Adipocyte (in vitro differentiated cells): ENCODE measurements at regions not wholly inside any gene's neighbourhood (a gene's known extent, or its start where the extent isn't known, plus 50 kb on each side); places are given as distances from the start of the nearest gene placed in this dataset.

Experiments used
- DNase-seq: peaks from one replicate; pipeline ENCODE4 v3.0.0-alpha.2; 2015; ENCODE audit warnings: low read depth
- H3K27me3 ChIP-seq: replicated peaks from 2 replicates; pipeline ENCODE4 v1.7.0; 2013; ENCODE audit warnings: mild to moderate bottlenecking, low read length, moderate library complexity; ENCODE audit not compliant: control insufficient read depth, insufficient read depth
- H3K36me3 ChIP-seq: 2 replicates; pipeline ENCODE4 v1.7.0; 2013; ENCODE audit warnings: low read length, mild to moderate bottlenecking, moderate library complexity; ENCODE audit not compliant: control insufficient read depth, insufficient read depth, severe bottlenecking
- H3K4me1 ChIP-seq: 2 replicates; pipeline ENCODE4 v1.7.0; 2013; ENCODE audit warnings: mild to moderate bottlenecking, low read length, moderate library complexity; ENCODE audit not compliant: control insufficient read depth, insufficient read depth
- H3K4me3 ChIP-seq: 2 replicates; pipeline ENCODE4 v1.7.0; 2013; ENCODE audit warnings: mild to moderate bottlenecking, low read length, moderate library complexity
- H3K9ac ChIP-seq: 2 replicates; pipeline ENCODE4 v1.7.0; 2013; ENCODE audit warnings: mild to moderate bottlenecking, low read length, moderate library complexity
- H3K9me3 ChIP-seq: 2 replicates; pipeline ENCODE4 v1.7.0; 2013; ENCODE audit warnings: mild to moderate bottlenecking, low read length, moderate library complexity; ENCODE audit not compliant: control insufficient read depth

- DNase-seq = no peak
- Histone ChIP-seq H3K4me3 (no peak overlapping the region), H3K9me3 (peaks cover 12% of the 10 kb centered on the region), H3K36me3 (no peaks in the 10 kb centered on the region), H3K27me3 (peaks cover 3% of the 10 kb centered on the region), H3K4me1 (no peaks in the 10 kb centered on the region), H3K9ac (no peak overlapping the region)
Observed at GRCh38 chr16:17683281-17683680, 212.5 kb upstream of the XYLT1 start.

GRCh38 chr16:17676171-17676570, 205.4 kb upstream of the XYLT1 start:
- Histone ChIP-seq H3K9ac (no peak overlapping the region), H3K4me3 (no peak overlapping the region), H3K4me1 (no peaks in the 10 kb centered on the region), H3K9me3 (peaks cover 12% of the 10 kb centered on the region), H3K36me3 (no peaks in the 10 kb centered on the region), H3K27me3 (no peaks in the 10 kb centered on the region)
- DNase-seq = no peak

- H3K27me3 ChIP-seq = no peaks in the 10 kb centered on the region
- no peaks in the 10 kb centered on the region for H3K9me3 ChIP-seq
- no peak overlapping the region for H3K4me3 ChIP-seq
- H3K9ac ChIP-seq = no peak overlapping the region
- no peaks in the 10 kb centered on the region for H3K36me3 ChIP-seq
- no peak for DNase-seq
- H3K4me1 ChIP-seq = no peaks in the 10 kb centered on the region
Observed at GRCh38 chr16:17668386-17668785, 197.6 kb upstream of the XYLT1 start.

- H3K9me3 ChIP-seq = peaks cover 5% of the 10 kb centered on the region
- H3K4me1 ChIP-seq = no peaks in the 10 kb centered on the region
- H3K9ac ChIP-seq = no peak overlapping the region
- no peak for DNase-seq
- no peak overlapping the region for H3K4me3 ChIP-seq
- peaks cover 4% of the 10 kb centered on the region for H3K27me3 ChIP-seq
- no peaks in the 10 kb centered on the region for H3K36me3 ChIP-seq
Observed at GRCh38 chr16:17666293-17666692, 195.5 kb upstream of the XYLT1 start.

- DNase-seq = no peak
- H3K4me1 ChIP-seq = no peaks in the 10 kb centered on the region
- H3K9ac ChIP-seq = no peak overlapping the region
- peaks cover 13% of the 10 kb centered on the region for H3K27me3 ChIP-seq
- H3K4me3 ChIP-seq = no peak overlapping the region
- H3K9me3 ChIP-seq = peaks cover 5% of the 10 kb centered on the region
- H3K36me3 ChIP-seq = no peaks in the 10 kb centered on the region
Observed at GRCh38 chr16:17658881-17659280, 188.1 kb upstream of the XYLT1 start.

- Histone ChIP-seq H3K4me3 (no peak overlapping the region), H3K9ac (no peak overlapping the region), H3K36me3 (no peaks in the 10 kb centered on the region), H3K9me3 (peaks cover 1% of the 10 kb centered on the region), H3K27me3 (peaks cover 17% of the 10 kb centered on the region), H3K4me1 (no peaks in the 10 kb centered on the region)
- DNase-seq = no peak
Observed at GRCh38 chr16:17657045-17657444, 186.3 kb upstream of the XYLT1 start.

- H3K9ac ChIP-seq = no peak overlapping the region
- H3K27me3 ChIP-seq = peaks cover 32% of the 10 kb centered on the region
- H3K4me3 ChIP-seq = no peak overlapping the region
- H3K4me1 ChIP-seq = no peaks in the 10 kb centered on the region
- no peak for DNase-seq
- H3K36me3 ChIP-seq = no peaks in the 10 kb centered on the region
- H3K9me3 ChIP-seq = no peaks in the 10 kb centered on the region
Observed at GRCh38 chr16:17654571-17654970, 183.8 kb upstream of the XYLT1 start.

- H3K4me3 ChIP-seq = no peak overlapping the region
- H3K36me3 ChIP-seq = no peaks in the 10 kb centered on the region
Observed at GRCh38 chr16:17654142-17654541, 183.4 kb upstream of the XYLT1 start.

GRCh38 chr16:17647879-17648872, 177.4 kb upstream of the XYLT1 start:
- Histone ChIP-seq H3K9ac (no peak overlapping the region), H3K4me3 (no peak overlapping the region), H3K4me1 (no peaks in the 10 kb centered on the region), H3K9me3 (peaks cover 7% of the 10 kb centered on the region), H3K36me3 (no peaks in the 10 kb centered on the region), H3K27me3 (peaks cover 21% of the 10 kb centered on the region)
- no peak for DNase-seq

More at GRCh38 chr16:17654142-17654541, 183.4 kb upstream of the XYLT1 start:
- Histone ChIP-seq H3K9me3 (no peaks in the 10 kb centered on the region), H3K9ac (no peak overlapping the region), H3K27me3 (peaks cover 32% of the 10 kb centered on the region), H3K4me1 (no peaks in the 10 kb centered on the region)
- DNase-seq = no peak

- no peak overlapping the region for H3K9ac ChIP-seq
- DNase-seq = no peak
- H3K27me3 ChIP-seq = no peaks in the 10 kb centered on the region
- no peaks in the 10 kb centered on the region for H3K36me3 ChIP-seq
- no peaks in the 10 kb centered on the region for H3K4me1 ChIP-seq
- H3K4me3 ChIP-seq = no peak overlapping the region
- peaks cover 7% of the 10 kb centered on the region for H3K9me3 ChIP-seq
Observed at GRCh38 chr16:17643935-17644334, 173.2 kb upstream of the XYLT1 start.

GRCh38 chr16:17641990-17642389, 171.2 kb upstream of the XYLT1 start:
- Histone ChIP-seq H3K27me3 (no peaks in the 10 kb centered on the region), H3K36me3 (no peaks in the 10 kb centered on the region), H3K4me3 (no peak overlapping the region), H3K9ac (no peak overlapping the region), H3K4me1 (no peaks in the 10 kb centered on the region), H3K9me3 (peaks cover 7% of the 10 kb centered on the region)
- DNase-seq = no peak
